ENCODE measurements at regions not wholly inside any gene's neighbourhood (a gene's known extent, or its start where the extent isn't known, plus 50 kb on each side); places are given as distances from the start of the nearest gene placed in this dataset.

- ChIA-PET POLR2A (no interaction called here), CTCF (no interaction called here)
- no peak for DNase-seq (ENCODE audit: extremely low spot score)
- TF ChIP-seq ZNF384 (IDR thresholded peaks at IDR 0.05) = no peak
- TF ChIP-seq BHLHE40 (IDR thresholded peaks at IDR 0.05; ENCODE audit: borderline replicate concordance) = no peak
- TF ChIP-seq CTBP1 (IDR thresholded peaks at IDR 0.05; ENCODE audit: borderline replicate concordance) = no peak
- no peak for TF ChIP-seq SP1 (IDR thresholded peaks at IDR 0.05)
- no peak for TF ChIP-seq SUZ12 (IDR thresholded peaks at IDR 0.05)
- no peak for TF ChIP-seq ARNT (IDR thresholded peaks at IDR 0.05)
- no peak for TF ChIP-seq NFRKB (IDR thresholded peaks at IDR 0.05)
- no peak for TF ChIP-seq FOXM1 (IDR thresholded peaks at IDR 0.05; ENCODE audit: borderline replicate concordance)
- no peak for TF ChIP-seq LEF1 (IDR thresholded peaks at IDR 0.05; ENCODE audit: borderline replicate concordance)
- TF ChIP-seq ELF4 (IDR thresholded peaks at IDR 0.05) = no peak
- TF ChIP-seq L3MBTL2 (conservative IDR thresholded peaks at IDR 0.05) = no peak
- TF ChIP-seq FOXK2 (IDR thresholded peaks at IDR 0.05) = no peak
- TF ChIP-seq PKNOX1 (IDR thresholded peaks at IDR 0.05) = no peak
- no peak for TF ChIP-seq HDGF (IDR thresholded peaks at IDR 0.05; ENCODE audit: borderline replicate concordance)
- TF ChIP-seq FOXA1 (IDR thresholded peaks at IDR 0.05) = no peak
- TF ChIP-seq TARDBP (IDR thresholded peaks at IDR 0.05) = no peak
Measured at GRCh38 chr6:15872241-15873103, 209.6 kb upstream of the DTNBP1 start.

GRCh38 chr6:15871276-15871675 lies 208.4 kb upstream of the DTNBP1 start:
- no peak for DNase-seq (ENCODE audit: extremely low spot score)
- CTCF ChIA-PET = no interaction called here
- TF ChIP-seq ARNT (IDR thresholded peaks at IDR 0.05) (no peak), SUZ12 (IDR thresholded peaks at IDR 0.05) (no peak), ZNF384 (IDR thresholded peaks at IDR 0.05) (no peak), FOXK2 (IDR thresholded peaks at IDR 0.05) (no peak), L3MBTL2 (conservative IDR thresholded peaks at IDR 0.05) (no peak), FOXA1 (IDR thresholded peaks at IDR 0.05) (no peak), FOXM1 (IDR thresholded peaks at IDR 0.05; ENCODE audit: borderline replicate concordance) (no peak), HDGF (IDR thresholded peaks at IDR 0.05; ENCODE audit: borderline replicate concordance) (no peak), TARDBP (IDR thresholded peaks at IDR 0.05) (no peak), SP1 (IDR thresholded peaks at IDR 0.05) (no peak), CTBP1 (IDR thresholded peaks at IDR 0.05; ENCODE audit: borderline replicate concordance) (no peak)
- POLR2A ChIA-PET = no interaction called here

- DNase-seq (ENCODE audit: extremely low spot score) = no peak
- ChIA-PET CTCF (interaction anchor here (0.5 kb wide), 1 partner anchor 311 kb away, joined by 3 read pairs; no protein-coding TSS in a partner anchor), POLR2A (no interaction called here)
- TF ChIP-seq SUZ12 (IDR thresholded peaks at IDR 0.05) (no peak), TARDBP (IDR thresholded peaks at IDR 0.05) (no peak), LEF1 (IDR thresholded peaks at IDR 0.05; ENCODE audit: borderline replicate concordance) (no peak), FOXK2 (IDR thresholded peaks at IDR 0.05) (no peak), PKNOX1 (IDR thresholded peaks at IDR 0.05) (no peak), ELF4 (IDR thresholded peaks at IDR 0.05) (no peak), L3MBTL2 (conservative IDR thresholded peaks at IDR 0.05) (no peak), NFRKB (IDR thresholded peaks at IDR 0.05) (no peak), FOXM1 (IDR thresholded peaks at IDR 0.05; ENCODE audit: borderline replicate concordance) (no peak), ARNT (IDR thresholded peaks at IDR 0.05) (no peak), FOXA1 (IDR thresholded peaks at IDR 0.05) (no peak), BHLHE40 (IDR thresholded peaks at IDR 0.05; ENCODE audit: borderline replicate concordance) (no peak)
Measured at GRCh38 chr6:15870333-15871043, 207.7 kb upstream of the DTNBP1 start.

- no peak for DNase-seq (ENCODE audit: extremely low spot score)
- POLR2A ChIA-PET = no interaction called here
- TF ChIP-seq FOXK2 (IDR thresholded peaks at IDR 0.05) = no peak
- no peak for TF ChIP-seq FOXM1 (IDR thresholded peaks at IDR 0.05; ENCODE audit: borderline replicate concordance)
- no peak for TF ChIP-seq FOXA1 (IDR thresholded peaks at IDR 0.05)
- TF ChIP-seq CTBP1 (IDR thresholded peaks at IDR 0.05; ENCODE audit: borderline replicate concordance) = no peak
- TF ChIP-seq SUZ12 (IDR thresholded peaks at IDR 0.05) = no peak
- no peak for TF ChIP-seq NFRKB (IDR thresholded peaks at IDR 0.05)
- no peak for TF ChIP-seq LEF1 (IDR thresholded peaks at IDR 0.05; ENCODE audit: borderline replicate concordance)
- no peak for TF ChIP-seq L3MBTL2 (conservative IDR thresholded peaks at IDR 0.05)
- TF ChIP-seq HDGF (IDR thresholded peaks at IDR 0.05; ENCODE audit: borderline replicate concordance) = no peak
- no peak for TF ChIP-seq SP1 (IDR thresholded peaks at IDR 0.05)
- TF ChIP-seq ARNT (IDR thresholded peaks at IDR 0.05) = no peak
- no peak for TF ChIP-seq BHLHE40 (IDR thresholded peaks at IDR 0.05; ENCODE audit: borderline replicate concordance)
- no peak for TF ChIP-seq PKNOX1 (IDR thresholded peaks at IDR 0.05)
- CTCF ChIA-PET = no interaction called here
Measured at GRCh38 chr6:15864708-15865062, 201.9 kb upstream of the DTNBP1 start.

- TF ChIP-seq BHLHE40 (IDR thresholded peaks at IDR 0.05; ENCODE audit: borderline replicate concordance) = no peak
- TF ChIP-seq SP1 (IDR thresholded peaks at IDR 0.05) = no peak
- no peak for TF ChIP-seq FOXA1 (IDR thresholded peaks at IDR 0.05)
- no peak for TF ChIP-seq SUZ12 (IDR thresholded peaks at IDR 0.05)
- POLR2A ChIA-PET = no interaction called here
- DNase-seq (ENCODE audit: extremely low spot score) = no peak
- CTCF ChIA-PET = no interaction called here
Measured at GRCh38 chr6:15864038-15864707, 201.3 kb upstream of the DTNBP1 start.

Measured in HEK293T (cell line).